ENCODE measurements at regions not wholly inside any gene's neighbourhood (a gene's known extent, or its start where the extent isn't known, plus 50 kb on each side); places are given as distances from the start of the nearest gene placed in this dataset.

DNA sequence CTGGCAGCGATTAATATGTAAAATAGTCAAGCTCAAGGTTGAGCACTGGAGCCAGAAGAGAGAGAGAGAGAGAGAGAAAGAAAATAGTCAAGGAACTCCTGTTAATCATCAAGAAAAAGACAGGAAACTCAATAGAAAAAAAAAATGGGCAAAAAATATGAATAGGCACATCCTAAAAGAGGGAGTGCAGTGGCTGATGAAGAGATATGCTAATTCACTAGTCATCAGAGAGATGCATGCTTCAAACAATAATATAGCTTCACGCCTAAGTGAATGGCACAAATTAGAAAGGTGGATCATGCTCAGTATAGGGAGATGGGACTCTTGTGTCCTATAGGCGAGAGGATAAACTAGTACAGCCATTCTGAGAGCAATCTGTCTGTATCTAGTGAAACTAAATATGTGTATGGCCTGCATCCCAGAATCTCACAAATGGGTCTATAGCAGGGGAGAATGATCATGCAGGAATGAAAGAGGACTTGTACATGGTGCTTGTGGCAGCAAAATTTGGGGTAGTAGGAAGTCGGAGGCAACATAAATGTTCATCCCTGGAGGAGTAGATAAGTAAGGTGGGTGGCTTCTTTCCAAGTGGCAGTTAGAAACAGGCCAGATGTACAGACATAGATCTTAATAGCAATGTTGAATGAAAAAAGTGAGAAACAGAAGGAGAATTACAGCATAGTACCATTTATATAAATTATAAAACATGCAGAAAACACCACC lies 176.8 kb downstream of the VEGFA start:
- no peak for DNase-seq

DNA sequence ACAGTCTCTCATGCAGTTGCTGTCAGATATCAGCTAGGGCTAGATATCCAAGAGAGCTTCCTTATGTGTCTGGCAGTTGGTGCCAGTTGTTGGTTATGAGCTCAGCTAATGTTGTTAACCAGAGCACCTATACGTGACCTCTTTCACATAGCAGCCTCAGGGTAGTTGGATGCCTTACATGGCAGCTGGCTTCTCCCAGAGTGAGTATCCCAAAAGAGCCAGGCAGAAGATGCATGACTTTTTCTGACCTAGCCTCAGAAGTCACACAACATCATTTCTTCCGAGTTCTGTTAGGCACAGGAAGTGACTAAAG lies 175.7 kb downstream of the VEGFA start:
- no peak for DNase-seq

DNA sequence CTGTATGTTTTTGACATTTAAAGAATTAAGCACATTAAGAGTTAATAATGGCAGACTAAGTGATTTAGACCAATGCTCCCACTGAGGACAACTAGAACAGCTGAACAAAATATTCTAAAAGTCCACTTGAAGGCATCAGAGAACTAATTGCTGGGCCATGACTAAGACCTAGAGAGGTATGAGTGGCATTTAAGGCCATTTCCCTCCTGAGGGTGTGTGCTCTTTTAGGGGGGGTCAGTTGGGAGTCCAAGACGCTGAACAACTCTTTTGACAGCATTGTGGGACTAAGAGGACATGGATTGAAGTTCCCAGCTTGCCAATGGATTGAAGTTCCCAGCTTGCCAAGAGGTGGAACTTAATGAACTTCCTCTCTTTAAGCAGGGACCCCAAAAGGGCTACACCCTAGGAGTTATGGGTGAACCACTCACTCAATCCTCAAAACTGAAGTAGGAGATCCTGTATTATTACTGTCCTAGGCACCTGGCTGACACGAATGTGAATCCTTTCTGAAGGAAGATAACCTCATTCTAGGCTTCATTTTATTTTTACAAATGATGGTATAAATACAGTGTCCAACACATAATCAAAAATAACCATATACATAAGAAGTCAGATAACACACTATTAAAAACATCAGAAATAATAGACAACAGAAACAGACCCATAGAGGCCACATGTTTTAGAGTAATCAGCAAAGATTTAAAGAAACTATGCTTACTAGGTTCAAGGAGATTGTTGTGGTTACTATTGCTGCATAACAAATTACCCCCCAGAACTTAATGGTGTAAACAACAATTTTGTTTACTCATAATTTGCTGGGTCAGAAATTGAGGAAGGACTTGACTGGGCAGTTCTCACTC lies 175.1 kb downstream of the VEGFA start:
- no peak for DNase-seq

DNA sequence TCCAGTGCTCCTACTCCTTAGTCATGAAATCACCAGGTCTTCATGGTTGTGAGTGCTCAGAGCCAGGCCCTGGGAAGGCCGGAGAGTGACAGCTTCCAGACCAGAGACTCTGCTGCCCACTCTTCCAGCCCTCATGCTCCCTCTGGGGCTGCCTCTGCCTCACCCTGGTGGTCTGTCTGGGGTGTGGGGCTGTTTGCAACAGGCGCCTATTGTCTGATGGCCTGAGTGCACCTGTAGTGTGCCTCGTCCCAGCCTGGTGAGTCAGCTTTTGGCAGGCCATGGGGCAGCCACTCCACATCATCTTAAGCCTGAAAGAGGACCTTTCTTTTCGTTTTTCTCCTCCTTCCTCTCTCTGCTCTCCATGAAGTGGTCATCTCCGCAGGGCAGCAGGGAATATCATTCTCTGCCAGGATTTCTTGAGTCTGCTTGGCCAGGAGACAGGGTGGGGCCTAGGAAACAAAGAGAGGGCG lies 173.8 kb downstream of the VEGFA start:
- no peak for DNase-seq

DNA sequence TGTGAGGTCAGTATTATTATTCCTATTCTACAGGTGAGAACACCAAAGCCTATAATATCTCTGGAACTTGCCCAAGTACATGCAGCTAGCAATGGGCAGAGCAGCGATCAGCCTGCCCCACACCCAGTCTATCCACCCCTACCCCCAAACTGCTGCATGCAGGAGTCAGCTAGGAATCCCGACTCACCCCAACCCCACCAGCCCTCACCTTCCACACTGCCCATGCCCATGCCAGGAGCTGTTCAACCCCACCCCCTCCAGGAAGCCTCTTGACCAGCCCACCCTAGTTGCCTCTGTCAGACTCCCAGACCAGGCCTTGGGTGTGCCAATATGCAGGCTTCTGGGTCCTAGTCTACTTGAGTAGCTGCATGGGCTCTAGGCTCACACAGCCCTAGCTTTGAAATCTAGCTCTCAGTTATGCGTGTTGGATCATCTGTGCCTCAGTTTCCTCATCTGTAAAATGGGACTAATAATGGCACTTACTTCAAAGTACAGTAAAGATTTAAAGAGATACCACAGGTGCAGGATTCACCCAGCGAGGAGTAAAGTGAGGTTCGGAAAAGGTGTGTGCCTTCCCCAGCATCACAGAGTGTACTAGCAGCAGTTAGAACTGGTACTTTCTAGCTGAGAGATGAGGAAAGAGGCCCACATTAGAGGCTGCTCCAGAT lies 173.2 kb downstream of the VEGFA start:
- no peak for DNase-seq

DNA sequence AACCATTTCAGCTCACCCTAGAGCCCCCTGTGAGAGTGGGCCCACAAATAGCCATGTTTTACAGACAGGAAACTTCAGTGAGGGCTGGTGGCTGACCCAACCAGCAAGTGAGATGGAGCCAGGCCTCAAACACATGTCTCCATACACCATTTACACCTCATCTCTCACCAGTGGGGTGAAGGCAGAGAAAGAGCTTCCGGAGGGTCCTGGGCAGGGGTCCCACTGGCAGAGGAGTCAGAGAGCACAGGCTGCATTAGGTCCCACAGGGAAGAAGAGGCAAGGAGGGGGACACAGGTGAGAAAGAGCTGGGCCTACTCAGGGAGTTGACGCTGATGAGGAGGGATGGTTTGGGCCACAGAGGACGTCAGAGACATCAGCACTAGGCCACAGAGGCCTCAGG lies 172.6 kb downstream of the VEGFA start:
- no peak for DNase-seq

DNA sequence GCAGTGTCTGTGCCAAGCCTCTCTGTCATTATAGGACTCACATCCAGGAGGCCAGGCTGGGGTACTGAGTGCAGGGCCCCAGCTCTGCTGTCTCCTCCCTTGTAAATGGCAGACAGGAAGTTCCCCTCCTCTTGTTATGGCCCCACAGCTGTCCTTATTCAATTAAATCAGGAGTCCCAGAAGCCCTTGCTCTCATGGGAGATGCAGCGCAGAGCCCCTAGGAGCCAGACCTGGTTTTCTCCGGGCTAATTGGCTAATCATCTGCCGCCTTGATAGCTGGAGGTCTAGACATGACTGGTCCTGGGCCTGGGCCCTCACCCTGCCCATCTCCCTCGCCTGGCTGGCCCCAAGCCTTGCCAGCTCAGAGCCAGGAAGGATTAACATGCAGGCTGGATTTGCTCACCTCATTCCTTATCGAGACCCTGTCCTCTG lies 172.0 kb downstream of the VEGFA start:
- DNase-seq = no peak

DNA sequence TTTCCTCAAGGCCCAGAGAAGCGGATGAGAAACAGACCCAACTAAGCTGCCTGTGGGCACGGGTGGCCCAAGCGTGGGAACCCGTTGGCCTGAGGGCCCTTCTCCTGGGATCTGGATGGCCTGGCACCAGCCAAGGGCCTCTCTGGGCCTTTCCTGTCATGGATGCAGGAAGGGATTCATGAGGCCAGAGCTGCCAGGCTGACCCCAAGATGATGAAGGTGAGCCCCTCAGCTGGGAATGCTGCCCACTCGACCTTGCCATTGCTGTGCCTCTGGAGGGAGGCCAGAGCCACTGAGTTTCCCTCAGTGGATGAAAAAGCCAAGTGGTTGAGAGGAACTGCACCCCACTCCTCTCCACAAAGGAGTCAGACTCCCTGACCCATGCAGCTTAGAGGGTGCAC lies 171.2 kb downstream of the VEGFA start:
- DNase-seq = no peak

DNA sequence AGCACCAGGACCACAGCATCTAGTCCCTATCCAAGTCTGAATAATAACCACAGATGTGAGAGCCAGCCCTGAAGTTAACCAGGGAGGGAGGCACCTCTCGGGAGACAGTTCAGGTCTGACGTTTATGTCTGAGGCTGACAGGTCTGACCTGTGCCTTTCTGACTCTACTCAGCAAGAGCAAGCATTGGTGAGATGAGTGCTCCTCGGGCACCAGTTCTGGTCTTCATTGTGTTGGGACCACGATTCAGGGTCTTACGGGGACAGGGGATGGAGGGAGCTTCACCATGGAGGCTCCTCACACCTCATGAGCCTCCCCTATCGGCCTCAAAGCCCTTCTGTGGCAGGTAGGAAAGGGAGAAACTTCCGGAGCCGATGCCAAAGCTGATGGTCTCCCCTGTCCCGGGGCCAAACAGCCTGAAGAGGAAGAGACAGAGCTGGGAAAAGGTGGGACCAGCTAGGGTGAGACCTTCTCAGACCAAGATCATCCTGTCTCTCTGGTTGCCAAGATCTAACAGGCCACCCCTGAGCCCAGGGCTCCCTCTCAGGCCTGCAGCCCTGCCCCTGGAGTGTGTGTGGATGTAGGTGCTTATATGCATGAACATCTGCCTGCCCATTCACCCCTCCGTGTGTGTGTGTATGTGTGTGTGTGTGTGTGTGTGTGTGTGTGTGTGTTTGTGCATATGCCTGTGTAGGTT lies 170.5 kb downstream of the VEGFA start:
- DNase-seq = no peak

DNA sequence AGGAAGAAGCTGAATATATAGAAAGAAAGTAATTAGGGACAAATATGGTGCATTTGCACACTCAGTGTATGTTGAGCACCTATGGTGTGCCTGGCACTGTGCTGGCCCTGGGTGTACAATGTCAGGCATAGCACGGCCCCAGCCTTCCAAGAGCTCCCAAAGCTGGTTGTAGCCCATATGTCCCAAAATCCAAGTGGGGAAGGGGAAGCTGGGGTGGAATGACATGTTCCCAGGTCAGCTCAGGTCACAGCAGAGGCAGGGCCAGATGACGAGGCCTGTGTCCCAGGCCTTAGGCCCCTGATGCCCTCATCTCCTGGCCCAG lies 170.0 kb downstream of the VEGFA start:
- no peak for DNase-seq

DNA sequence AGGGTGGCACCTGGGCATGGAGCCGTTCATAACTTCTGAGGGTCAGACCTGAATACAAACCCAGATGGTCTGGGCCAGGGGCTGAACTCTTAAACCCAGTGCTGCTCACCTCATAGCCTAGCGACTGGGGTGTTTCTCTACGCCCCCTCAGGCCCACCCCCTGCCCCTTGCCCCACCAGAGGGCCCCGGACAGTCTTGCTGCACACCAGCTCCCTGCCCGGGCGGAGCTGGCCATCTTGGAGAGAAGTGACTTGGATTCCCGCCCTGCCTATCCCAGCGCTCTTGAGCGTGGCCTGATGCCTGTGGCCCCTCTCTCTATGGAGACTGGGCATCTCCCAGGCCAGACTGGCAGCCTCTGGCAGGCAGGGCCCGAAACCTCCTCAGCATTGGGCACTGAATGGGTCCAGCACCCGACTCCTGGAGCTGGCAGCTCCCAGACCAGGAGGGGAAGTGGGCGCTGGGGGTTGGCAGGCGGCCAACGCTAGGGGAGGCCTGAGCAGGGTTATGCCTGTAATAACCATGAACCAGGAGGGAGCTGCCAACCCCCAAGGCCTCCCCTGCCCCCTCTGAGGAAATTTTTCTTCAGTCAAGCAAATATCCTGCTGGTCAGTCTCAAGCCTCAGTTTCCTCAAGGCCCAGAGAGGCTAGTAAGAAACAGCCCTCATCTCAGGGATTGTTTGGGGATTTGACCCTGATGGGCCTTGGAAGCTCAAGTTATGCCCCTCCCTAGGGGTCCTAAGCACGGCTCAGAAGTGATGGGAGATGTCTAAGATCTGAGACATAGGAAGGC lies 169.5 kb downstream of the VEGFA start:
- DNase-seq = no peak

DNA sequence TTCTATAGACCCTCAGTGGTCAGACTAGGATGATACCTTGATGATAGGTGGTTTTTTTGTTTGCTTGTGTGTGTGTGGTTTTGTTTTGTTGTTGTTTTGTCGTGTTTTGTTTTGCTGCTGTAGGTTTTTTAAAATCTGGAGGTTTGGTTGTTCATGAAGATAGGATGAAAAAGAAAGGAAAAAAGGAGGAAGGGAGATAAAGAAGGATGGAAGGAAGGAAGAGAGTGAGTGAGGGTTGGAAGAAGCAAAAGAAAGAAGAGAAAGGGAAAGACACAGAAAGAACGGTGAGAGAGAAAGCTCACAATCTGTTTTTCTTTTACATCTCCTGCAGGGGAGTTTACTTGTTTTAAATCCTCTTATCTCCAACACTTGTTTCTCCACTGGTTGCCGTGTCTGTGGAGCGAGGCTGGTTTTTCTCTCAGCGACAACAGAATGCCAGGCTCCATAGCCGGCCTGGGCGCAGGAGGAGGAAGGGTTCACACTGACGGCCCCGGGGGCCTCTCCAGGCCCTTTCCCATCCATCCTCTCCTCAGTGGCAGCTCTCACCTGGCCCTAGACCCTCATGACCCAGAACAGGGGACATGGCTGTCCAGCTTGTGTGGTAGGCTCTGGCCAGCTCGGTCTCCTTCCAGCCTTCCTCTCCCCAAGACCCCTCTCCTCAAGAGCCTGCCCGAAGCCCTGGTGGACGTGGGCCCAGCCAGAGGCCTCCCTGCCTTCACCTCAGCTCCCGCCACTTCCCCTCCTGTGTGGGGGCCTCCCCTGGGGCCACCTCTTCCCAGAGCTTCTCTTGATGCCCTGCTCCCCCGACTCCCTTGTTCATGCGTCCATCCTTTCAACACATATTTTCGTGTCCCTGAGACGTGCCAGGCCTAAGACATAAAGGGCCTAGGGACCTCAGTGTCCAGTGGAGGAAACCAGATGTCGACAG lies 168.4 kb downstream of the VEGFA start:
- DNase-seq = no peak

DNA sequence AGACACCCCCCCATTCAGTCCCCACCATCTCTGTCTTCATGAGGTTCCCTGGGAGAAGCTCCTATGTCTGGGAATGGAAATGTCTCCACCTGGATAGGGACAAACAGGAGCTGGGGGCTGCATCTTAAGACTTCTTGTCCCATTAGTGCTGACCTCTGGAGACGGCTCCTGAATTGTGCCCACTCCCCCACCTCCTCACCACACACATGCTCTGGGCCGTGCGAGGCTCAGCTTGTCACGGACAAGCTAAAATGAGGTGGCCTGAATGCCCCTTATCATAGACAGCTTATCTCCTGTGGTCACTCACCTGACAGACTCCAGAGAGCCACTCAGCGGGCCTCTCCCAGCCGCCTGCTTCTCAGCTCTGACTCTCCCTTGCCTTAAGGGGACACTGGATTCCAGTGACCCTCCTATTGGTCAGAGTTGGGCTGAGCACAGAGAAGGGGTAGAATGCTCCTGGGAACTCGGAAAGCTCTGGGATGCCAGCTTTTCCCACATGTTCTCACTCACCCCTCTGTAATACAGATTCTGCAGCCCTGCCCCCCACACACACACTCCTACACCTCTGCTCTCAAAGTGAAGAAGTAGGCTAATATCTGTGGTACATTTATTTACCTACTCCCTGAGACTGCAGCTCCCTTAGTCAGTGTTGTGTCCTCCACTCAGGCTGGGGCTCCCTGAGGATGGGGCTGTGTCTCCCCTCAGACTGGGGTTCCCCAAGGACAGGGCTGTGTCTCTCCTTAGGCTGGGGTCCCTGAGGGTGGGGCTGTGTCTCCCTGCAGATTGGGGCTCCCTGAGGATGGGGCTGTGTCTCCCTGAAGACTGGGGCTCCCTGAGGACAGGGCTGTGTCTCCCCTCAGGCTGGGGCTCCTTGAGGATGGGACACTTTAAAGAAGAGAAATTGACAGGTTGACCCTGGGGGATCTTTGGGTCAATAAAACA lies 167.5 kb downstream of the VEGFA start:
- no peak for DNase-seq

DNA sequence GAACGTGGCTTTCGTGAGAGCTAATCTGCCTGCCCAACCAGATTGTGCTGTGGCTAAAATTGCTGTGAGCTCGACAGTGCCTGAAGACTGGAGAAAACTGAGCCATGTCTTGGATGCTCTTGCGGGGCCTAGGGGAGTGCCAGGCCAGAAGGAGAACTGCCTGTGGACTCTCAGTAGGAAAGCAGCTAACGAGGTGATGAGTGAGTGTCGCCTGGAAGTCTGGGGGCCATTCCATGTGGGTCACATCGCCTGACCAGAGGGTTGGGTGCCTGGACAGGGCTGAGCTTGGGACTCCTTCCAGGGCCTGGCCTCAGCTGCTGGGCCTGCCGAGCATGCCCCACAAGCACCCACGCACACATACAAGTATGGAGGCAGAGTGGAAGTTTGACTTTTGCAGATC lies 166.5 kb downstream of the VEGFA start:
- no peak for DNase-seq

DNA sequence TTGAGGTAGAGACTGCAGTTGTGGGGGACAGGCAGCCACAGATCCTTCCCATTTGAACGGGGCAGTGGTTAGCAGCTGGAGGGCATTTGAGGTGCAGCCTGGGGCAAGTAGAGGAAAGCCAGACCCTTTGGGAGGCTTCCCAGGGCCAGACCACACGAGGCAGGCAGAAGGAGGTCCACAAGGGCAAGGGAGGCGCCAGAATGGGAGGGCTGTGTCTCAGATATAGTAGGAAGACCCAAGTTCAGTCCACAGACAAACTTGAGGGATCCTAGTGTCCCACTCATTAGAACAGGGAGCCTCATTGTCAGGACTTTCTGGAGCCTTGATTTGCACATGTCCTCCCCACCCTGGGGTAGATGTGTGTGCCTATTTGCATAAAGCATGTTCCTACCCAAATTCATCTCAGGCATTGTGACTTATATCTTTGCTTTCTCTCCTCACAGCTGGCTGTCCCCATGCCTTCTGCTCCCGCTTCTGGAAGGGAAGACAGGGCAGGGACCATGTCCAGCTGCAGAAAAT lies 166.0 kb downstream of the VEGFA start:
- no peak for DNase-seq

DNA sequence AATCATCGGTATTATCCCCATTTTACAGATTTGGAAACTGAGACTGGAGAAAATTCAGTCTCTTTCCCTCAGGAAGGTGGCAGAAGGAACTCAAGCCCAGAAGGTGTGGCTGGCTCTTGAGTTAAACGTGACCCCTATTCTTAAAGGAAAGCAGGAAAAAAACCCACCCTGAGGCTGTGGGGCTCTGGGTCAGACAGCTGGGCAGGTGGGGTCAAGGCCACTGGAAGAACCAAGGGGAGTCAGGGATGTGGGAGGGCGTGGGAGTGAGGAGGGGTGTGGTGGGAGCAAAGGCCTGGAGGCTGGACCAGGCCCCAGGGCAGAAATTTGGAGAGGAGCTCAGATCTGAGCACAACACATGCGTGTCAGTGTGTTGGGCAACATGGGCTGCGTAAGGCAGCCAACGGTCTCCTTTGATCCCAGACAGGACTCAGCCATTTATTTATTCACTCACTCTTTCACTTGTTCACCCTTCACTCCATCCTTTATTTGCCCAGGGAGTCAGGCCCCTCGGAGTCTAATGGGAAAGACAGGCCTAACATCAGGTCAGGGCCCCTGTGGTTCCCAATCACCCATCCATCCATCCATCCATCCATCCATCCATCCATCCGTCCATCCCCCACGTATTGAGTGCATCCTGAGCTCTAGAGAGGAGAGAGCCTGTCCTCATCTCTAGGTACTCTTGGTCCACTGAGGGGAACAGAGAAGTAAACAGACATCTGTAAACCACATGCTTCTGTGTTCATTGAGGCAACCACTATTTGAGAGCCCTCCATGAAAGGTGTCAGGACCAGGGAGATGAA lies 165.0 kb downstream of the VEGFA start:
- no peak for DNase-seq

DNA sequence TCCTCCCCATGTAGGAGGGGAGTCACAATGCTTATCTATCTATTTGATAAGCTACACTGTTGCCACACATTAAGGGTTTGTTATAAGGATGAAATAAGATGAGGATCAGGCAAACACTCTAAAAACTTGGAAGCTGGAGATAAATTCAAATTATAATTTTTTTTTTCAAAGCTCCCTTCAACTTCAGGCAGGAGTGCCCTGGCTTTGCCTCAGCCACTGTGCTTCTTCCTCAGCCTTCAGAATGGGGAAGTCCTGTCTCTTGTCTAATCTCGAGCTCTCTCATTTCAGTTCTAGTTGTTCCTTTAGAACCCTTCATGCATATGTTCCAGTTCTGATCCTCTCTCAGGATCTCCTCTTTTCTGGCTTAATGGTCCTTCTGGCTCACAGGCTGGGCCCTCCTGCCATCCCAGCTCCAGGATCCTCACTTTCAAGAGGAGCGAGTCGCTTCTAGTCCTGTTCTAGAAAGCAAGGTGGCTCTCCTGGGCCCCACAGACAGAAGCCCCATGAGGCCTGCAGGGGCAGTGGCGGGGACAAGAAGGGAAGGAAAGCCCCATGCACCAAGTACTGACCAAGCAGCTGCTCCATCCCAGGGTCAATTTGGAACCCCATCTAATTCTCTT lies 164.3 kb downstream of the VEGFA start:
- DNase-seq = no peak

DNA sequence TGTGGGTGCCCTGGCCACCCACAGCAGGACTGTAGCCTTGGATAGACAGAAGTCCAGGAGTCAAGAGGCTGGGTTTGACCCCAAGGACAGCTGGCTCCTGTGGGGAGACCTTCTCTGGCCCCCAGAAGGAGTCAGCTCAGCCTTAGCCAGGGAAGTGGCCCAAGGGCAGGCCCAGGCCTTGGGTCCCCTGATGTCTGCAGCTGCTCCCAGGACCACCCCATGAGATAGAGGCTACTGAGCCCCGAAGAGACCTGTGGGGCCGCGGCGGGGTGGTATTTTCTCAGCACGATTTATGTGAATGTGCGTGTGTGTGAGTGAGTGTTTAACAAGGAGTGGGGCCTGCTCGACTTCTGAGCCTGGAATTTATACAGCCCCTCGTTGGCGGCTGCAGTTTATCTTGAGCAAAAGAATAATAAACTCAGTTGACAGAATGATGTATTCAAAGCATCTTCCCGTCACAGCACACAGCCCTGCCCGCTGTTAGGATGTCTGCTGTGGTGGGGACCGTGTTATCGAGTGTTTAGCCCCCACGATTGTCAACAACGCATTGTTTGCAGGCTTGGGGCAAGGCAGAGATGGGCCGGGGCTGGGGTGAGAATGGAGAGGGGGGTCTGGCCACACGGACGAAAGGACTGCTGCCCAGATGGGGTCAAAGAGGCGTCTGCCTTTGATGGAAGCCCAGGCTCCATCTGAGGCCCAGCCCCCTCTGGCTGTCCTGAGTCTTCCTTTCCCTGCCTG lies 163.3 kb downstream of the VEGFA start:
- DNase-seq = no peak

All from CD4-positive, alpha-beta T cell treated with Interleukin-21 for 1 hour (primary cell).